Tibial nerve (tissue), 4 donors: ENCODE measurements at regions not wholly inside any gene's neighbourhood (a gene's known extent, or its start where the extent isn't known, plus 50 kb on each side); places are given as distances from the start of the nearest gene placed in this dataset.

Source experiments
- CTCF ChIP-seq, 5 experiments: fragments of 200-600 bp in 3 of 5; fragments of 450-650 bp in 2 of 5; sonication (generic) in 3 of 5; IDR thresholded peaks; one replicate each; pipeline ENCODE4 v1.5.1; 2016 to 2019; ENCODE audit warnings: antibody characterized with exemption in 5 of 5, mild to moderate bottlenecking in 3 of 5, moderate library complexity in 2 of 5
- EP300 ChIP-seq, 2 donors: sonication (generic); formaldehyde crosslinking; IDR thresholded peaks; one replicate each; pipeline ENCODE4 v1.6.1; 2017; ENCODE audit warnings: antibody characterized with exemption in 2 of 2, mild to moderate bottlenecking in 1 of 2
- POLR2A ChIP-seq, 2 donors: fragments of 450-650 bp; IDR thresholded peaks; one replicate each; pipeline ENCODE4 v1.6.1; 2017; ENCODE audit warnings: antibody characterized with exemption in 2 of 2, mild to moderate bottlenecking in 2 of 2, moderate library complexity in 2 of 2

- TF ChIP-seq POLR2A (IDR thresholded peaks at IDR 0.05) (no peak), CTCF (IDR thresholded peaks at IDR 0.05) (no peak), EP300 (IDR thresholded peaks at IDR 0.05) (no peak)
These were observed 1407.2 kb downstream of the MRPL39 start for GRCh38 chr21:24200052-24200451.
